WTC11 (cell line): ENCODE measurements at regions not wholly inside any gene's neighbourhood (a gene's known extent, or its start where the extent isn't known, plus 50 kb on each side); places are given as distances from the start of the nearest gene placed in this dataset.

Experiments used
- ATAC-seq: fragments of 200-7000 bp; cut with Tn5 transposase; 2 replicates; pipeline ENCODE4 v1.10.0; 2021; ENCODE audit warnings: mild to moderate bottlenecking, moderate library complexity
- CTCF ChIA-PET: fragments of 300-600 bp; sonication (Branson Sonifier 250); formaldehyde crosslinking; loops from one replicate; lab custom pipeline; 2021; ENCODE audit warnings: antibody characterized with exemption; lab: Charles Lee
- POLR2A ChIA-PET: fragments of 350-600 bp; sonication (Branson Sonifier 250); formaldehyde crosslinking; loops from one replicate; lab custom pipeline; 2021; ENCODE audit warnings: antibody characterized with exemption; lab: Charles Lee
- DNase-seq: peaks from one replicate; pipeline ENCODE4 v3.0.0; 2021; ENCODE audit warnings: low spot score
- H3K27ac Mint-ChIP-seq: 2 replicates; pipeline ENCODE4 v1.8.0; 2021; ENCODE audit warnings: mixed read lengths
- H3K27me3 Mint-ChIP-seq: 2 replicates; pipeline ENCODE4 v1.8.0; 2021; ENCODE audit warnings: low read depth, mild to moderate bottlenecking, moderate library complexity, mixed read lengths
- H3K36me3 Mint-ChIP-seq: 2 replicates; pipeline ENCODE4 v1.8.0; 2021; ENCODE audit warnings: mixed read lengths
- H3K4me1 Mint-ChIP-seq: 2 replicates; pipeline ENCODE4 v1.8.0; 2022; ENCODE audit warnings: mixed read lengths
- H3K4me3 Mint-ChIP-seq: 2 replicates; pipeline ENCODE4 v1.8.0; 2021; ENCODE audit warnings: mild to moderate bottlenecking, moderate library complexity, mixed read lengths
- H3K9me3 Mint-ChIP-seq: 2 replicates; pipeline ENCODE4 v1.8.0; 2021; ENCODE audit warnings: mixed read lengths
- AFF4 ChIP-seq: sonication (generic); formaldehyde crosslinking; IDR thresholded peaks from 2 replicates; pipeline ENCODE4 v1.8.1; 2023; ENCODE audit warnings: mild to moderate bottlenecking, missing genetic modification reagents, borderline replicate concordance
- ELF4 ChIP-seq: sonication (generic); formaldehyde crosslinking; IDR thresholded peaks from 2 replicates; pipeline ENCODE4 v1.8.1; 2022; ENCODE audit warnings: low read depth, mild to moderate bottlenecking, moderate library complexity, missing genetic modification reagents
- GRHL2 ChIP-seq: fragments of 250-450 bp; sonication (Bioruptor Pico); IDR thresholded peaks from 2 replicates; pipeline ENCODE4 v1.8.0; 2022; ENCODE audit warnings: mild to moderate bottlenecking, moderate library complexity; ENCODE audit not compliant: insufficient replicate concordance, severe bottlenecking
- PREB ChIP-seq: sonication (generic); formaldehyde crosslinking; IDR thresholded peaks from 2 replicates; pipeline ENCODE4 v1.8.1; 2022; ENCODE audit warnings: mild to moderate bottlenecking, missing genetic modification reagents, moderate library complexity, borderline replicate concordance
- PRRX2 ChIP-seq: fragments of 250-450 bp; sonication (Bioruptor Pico); IDR thresholded peaks from 2 replicates; pipeline ENCODE4 v1.8.0; 2021; ENCODE audit warnings: mild to moderate bottlenecking
- TEAD4 ChIP-seq: sonication (generic); formaldehyde crosslinking; IDR thresholded peaks from 2 replicates; pipeline ENCODE4 v1.8.0; 2022; ENCODE audit warnings: mild to moderate bottlenecking, missing genetic modification reagents
- ZNF219 ChIP-seq: sonication (generic); formaldehyde crosslinking; IDR thresholded peaks from 2 replicates; pipeline ENCODE4 v1.8.0; 2023; ENCODE audit warnings: missing genetic modification reagents, mild to moderate bottlenecking, borderline replicate concordance
- ZNF281 ChIP-seq: sonication (generic); formaldehyde crosslinking; IDR thresholded peaks from 2 replicates; pipeline ENCODE4 v1.8.0; 2023; ENCODE audit warnings: mild to moderate bottlenecking, missing genetic modification reagents
- ZNF416 ChIP-seq: fragments of 250-450 bp; sonication (Bioruptor Pico); IDR thresholded peaks from 2 replicates; pipeline ENCODE4 v1.9.0; 2021; ENCODE audit warnings: mild to moderate bottlenecking, inconsistent platforms
- TF ChIP-seq, protein P1 (sequence below): sonication (generic); formaldehyde crosslinking; IDR thresholded peaks from 2 replicates; pipeline ENCODE4 v1.8.1; 2023; ENCODE audit warnings: mild to moderate bottlenecking, missing genetic modification reagents, moderate library complexity
- TF ChIP-seq, protein P2 (sequence below): sonication (generic); formaldehyde crosslinking; IDR thresholded peaks from 2 replicates; pipeline ENCODE4 v1.8.0; 2022; ENCODE audit warnings: mild to moderate bottlenecking, missing genetic modification reagents
- TF ChIP-seq, protein P3 (sequence below): sonication (generic); formaldehyde crosslinking; IDR thresholded peaks from 2 replicates; pipeline ENCODE4 v1.8.0; 2023; ENCODE audit warnings: missing genetic modification reagents
- TF ChIP-seq, protein P4 (sequence below): sonication (generic); formaldehyde crosslinking; IDR thresholded peaks from 2 replicates; pipeline ENCODE4 v1.8.0; 2023; ENCODE audit warnings: missing genetic modification reagents, mild to moderate bottlenecking, borderline replicate concordance

DNA sequence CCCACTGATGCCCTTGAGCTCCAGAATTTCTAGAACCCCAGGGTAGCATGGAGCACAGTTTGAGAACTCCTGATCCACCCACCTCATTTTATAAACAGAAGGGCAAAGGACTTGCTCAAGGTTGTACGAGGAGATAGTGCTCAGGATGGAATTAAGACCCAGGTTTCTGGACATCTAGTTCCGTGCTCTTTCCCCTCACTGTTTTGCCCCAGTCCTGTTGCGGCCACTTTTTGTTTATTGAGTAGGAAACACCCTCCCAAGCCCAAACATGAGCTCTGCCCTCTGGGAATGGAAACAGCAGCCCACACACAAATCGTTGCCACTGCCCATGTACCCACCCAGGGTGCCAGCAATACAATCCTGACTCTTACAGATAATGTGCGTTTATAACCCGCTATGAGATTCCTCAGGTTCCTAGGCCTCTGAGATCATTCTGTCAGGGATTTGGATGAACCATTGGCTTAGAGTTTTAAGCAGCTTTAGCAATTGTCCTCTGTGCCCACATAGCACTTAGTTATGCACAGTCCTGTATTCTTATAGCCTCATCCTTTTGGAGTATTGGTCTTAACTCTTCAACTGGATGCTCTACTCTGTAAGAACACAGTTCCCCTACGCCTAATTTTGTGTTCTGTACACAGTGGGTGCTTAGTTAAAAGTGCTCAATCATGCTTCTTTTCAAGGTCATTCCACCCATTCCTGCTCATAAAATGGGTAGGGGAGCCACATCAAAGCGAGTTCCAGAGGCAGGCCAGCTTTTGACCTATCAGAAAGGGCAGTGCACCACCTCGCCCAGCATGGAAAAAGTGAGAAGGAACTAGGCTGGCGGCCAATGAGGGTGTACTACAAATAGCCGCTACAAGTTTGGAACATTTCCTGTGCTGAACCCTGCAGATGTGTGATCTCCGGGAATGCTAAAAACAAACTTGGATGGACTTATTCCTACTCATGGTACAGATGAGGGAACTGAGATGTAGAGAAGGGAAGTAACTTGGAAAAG, 60.3 kb upstream of the IGFBP2 start (continued):
- TF ChIP-seq PREB: no peak
- TF ChIP-seq ZNF416 (CRISPR knock-in tag): no peak
- TF ChIP-seq, protein P1, sequence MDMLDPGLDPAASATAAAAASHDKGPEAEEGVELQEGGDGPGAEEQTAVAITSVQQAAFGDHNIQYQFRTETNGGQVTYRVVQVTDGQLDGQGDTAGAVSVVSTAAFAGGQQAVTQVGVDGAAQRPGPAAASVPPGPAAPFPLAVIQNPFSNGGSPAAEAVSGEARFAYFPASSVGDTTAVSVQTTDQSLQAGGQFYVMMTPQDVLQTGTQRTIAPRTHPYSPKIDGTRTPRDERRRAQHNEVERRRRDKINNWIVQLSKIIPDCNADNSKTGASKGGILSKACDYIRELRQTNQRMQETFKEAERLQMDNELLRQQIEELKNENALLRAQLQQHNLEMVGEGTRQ (CRISPR knock-in tag): no peak
- no peak for TF ChIP-seq AFF4 (CRISPR knock-in tag)

- peaks cover 10% of the 10 kb centered on the region for H3K36me3 Mint-ChIP-seq
- TF ChIP-seq, protein P2, sequence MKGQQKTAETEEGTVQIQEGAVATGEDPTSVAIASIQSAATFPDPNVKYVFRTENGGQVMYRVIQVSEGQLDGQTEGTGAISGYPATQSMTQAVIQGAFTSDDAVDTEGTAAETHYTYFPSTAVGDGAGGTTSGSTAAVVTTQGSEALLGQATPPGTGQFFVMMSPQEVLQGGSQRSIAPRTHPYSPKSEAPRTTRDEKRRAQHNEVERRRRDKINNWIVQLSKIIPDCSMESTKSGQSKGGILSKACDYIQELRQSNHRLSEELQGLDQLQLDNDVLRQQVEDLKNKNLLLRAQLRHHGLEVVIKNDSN: no peak
- no peak for TF ChIP-seq ELF4
- TF ChIP-seq, protein P3, sequence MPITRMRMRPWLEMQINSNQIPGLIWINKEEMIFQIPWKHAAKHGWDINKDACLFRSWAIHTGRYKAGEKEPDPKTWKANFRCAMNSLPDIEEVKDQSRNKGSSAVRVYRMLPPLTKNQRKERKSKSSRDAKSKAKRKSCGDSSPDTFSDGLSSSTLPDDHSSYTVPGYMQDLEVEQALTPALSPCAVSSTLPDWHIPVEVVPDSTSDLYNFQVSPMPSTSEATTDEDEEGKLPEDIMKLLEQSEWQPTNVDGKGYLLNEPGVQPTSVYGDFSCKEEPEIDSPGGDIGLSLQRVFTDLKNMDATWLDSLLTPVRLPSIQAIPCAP (CRISPR knock-in tag): no peak
- TF ChIP-seq ZNF281 (CRISPR knock-in tag): no peak
- TF ChIP-seq, protein P4, sequence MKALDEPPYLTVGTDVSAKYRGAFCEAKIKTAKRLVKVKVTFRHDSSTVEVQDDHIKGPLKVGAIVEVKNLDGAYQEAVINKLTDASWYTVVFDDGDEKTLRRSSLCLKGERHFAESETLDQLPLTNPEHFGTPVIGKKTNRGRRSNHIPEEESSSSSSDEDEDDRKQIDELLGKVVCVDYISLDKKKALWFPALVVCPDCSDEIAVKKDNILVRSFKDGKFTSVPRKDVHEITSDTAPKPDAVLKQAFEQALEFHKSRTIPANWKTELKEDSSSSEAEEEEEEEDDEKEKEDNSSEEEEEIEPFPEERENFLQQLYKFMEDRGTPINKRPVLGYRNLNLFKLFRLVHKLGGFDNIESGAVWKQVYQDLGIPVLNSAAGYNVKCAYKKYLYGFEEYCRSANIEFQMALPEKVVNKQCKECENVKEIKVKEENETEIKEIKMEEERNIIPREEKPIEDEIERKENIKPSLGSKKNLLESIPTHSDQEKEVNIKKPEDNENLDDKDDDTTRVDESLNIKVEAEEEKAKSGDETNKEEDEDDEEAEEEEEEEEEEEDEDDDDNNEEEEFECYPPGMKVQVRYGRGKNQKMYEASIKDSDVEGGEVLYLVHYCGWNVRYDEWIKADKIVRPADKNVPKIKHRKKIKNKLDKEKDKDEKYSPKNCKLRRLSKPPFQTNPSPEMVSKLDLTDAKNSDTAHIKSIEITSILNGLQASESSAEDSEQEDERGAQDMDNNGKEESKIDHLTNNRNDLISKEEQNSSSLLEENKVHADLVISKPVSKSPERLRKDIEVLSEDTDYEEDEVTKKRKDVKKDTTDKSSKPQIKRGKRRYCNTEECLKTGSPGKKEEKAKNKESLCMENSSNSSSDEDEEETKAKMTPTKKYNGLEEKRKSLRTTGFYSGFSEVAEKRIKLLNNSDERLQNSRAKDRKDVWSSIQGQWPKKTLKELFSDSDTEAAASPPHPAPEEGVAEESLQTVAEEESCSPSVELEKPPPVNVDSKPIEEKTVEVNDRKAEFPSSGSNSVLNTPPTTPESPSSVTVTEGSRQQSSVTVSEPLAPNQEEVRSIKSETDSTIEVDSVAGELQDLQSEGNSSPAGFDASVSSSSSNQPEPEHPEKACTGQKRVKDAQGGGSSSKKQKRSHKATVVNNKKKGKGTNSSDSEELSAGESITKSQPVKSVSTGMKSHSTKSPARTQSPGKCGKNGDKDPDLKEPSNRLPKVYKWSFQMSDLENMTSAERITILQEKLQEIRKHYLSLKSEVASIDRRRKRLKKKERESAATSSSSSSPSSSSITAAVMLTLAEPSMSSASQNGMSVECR (CRISPR knock-in tag): no peak
- TF ChIP-seq ZNF219: no peak
- no peak for TF ChIP-seq GRHL2 (CRISPR knock-in tag)
- TF ChIP-seq TEAD4: no peak
- TF ChIP-seq PRRX2 (CRISPR knock-in tag): no peak
- TF ChIP-seq, all 79 proteins: peak for 0
- Mint-ChIP-seq H3K4me3 (no peak overlapping the region), H3K27me3 (0 out of 2 replicates have a peak, but pooled peaks cover 2% of the 10 kb centered on the region), H3K9me3 (peaks cover 13% of the 10 kb centered on the region), H3K27ac (no peak overlapping the region), H3K4me1 (peaks cover 13% of the 10 kb centered on the region)
- ATAC-seq: no peak
- ChIA-PET POLR2A (no interaction called here), CTCF (interaction anchor here (1.0 to 1.1 kb wide), 2 partner anchors 16 to 46 kb away, joined by 3 to 5 read pairs; no protein-coding TSS in a partner anchor)
- DNase-seq: no peak
These were observed 59.2 kb upstream of the IGFBP2 start for GRCh38 chr2:216574046-216574445.
